Loucy (cell line): ENCODE measurements at regions not wholly inside any gene's neighbourhood (a gene's known extent, or its start where the extent isn't known, plus 50 kb on each side); places are given as distances from the start of the nearest gene placed in this dataset.

ENCODE experiments used
- EZH2phosphoT487 ChIP-seq: fragments of 200-600 bp; IDR thresholded peaks from 2 replicates; pipeline ENCODE4 v1.6.1; 2018; ENCODE audit warnings: antibody characterized with exemption, mild to moderate bottlenecking, moderate library complexity, borderline replicate concordance
- TF ChIP-seq, protein P1 (sequence below): fragments of 200-600 bp; sonication (generic); conservative IDR thresholded peaks from 2 replicates; pipeline ENCODE4 v1.5.1; 2014; ENCODE audit warnings: mild to moderate bottlenecking, antibody characterized with exemption, low read length

GRCh38 chr1:189289346-189289745 is 1188.3 kb downstream of the BRINP3 start:
- TF ChIP-seq, protein P1, sequence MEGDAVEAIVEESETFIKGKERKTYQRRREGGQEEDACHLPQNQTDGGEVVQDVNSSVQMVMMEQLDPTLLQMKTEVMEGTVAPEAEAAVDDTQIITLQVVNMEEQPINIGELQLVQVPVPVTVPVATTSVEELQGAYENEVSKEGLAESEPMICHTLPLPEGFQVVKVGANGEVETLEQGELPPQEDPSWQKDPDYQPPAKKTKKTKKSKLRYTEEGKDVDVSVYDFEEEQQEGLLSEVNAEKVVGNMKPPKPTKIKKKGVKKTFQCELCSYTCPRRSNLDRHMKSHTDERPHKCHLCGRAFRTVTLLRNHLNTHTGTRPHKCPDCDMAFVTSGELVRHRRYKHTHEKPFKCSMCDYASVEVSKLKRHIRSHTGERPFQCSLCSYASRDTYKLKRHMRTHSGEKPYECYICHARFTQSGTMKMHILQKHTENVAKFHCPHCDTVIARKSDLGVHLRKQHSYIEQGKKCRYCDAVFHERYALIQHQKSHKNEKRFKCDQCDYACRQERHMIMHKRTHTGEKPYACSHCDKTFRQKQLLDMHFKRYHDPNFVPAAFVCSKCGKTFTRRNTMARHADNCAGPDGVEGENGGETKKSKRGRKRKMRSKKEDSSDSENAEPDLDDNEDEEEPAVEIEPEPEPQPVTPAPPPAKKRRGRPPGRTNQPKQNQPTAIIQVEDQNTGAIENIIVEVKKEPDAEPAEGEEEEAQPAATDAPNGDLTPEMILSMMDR: no peak
- TF ChIP-seq EZH2phosphoT487: no peak
